HepG2 (cell line): ENCODE measurements at regions not wholly inside any gene's neighbourhood (a gene's known extent, or its start where the extent isn't known, plus 50 kb on each side); places are given as distances from the start of the nearest gene placed in this dataset.

Source experiments
- ATAC-seq: fragments of 200-7000 bp; cut with Tn5 transposase; 3 replicates; pipeline ENCODE4 v1.9.1; 2020; ENCODE audit warnings: mild to moderate bottlenecking, moderate library complexity
- BruUV-seq: library from RNA; stranded (reverse); fragments of 400-500 nt; replicated peaks from 2 replicates; lab custom pipeline; 2021; lab: Mats Ljungman, UMichigan
- CTCF ChIA-PET: fragments of 300-600 bp; formaldehyde crosslinking; extraction: SDS; loops from one replicate; lab custom pipeline; 2021; ENCODE audit warnings: low total read pairs, inconsistent platforms, low intra/inter-chr PET ratio; lab: Yijun Ruan, JAX
- POLR2A ChIA-PET: fragments of 350-600 bp; sonication (Branson Sonifier 250); formaldehyde crosslinking; loops from one replicate; lab custom pipeline; 2020; ENCODE audit warnings: antibody characterized with exemption, inconsistent platforms; lab: Yijun Ruan, JAX
- DNase-seq: peaks from one replicate; pipeline ENCODE4 v3.0.0-alpha.2; 2015; ENCODE audit warnings: low spot score
- FAIRE-seq: peaks from 3 replicates; lab custom pipeline; 2011; peaks lifted over from hg19 to GRCh38; lab: Jason Lieb, UNC
- H2AFZ ChIP-seq: one replicate; pipeline ENCODE4 v1.6.1; 2011; ENCODE audit warnings: low read length, inconsistent platforms
- H3K27ac ChIP-seq: fragments of 300-600 bp; 3 replicates; pipeline ENCODE4 v1.8.0; 2011; ENCODE audit warnings: mixed run types, mild to moderate bottlenecking, mixed read lengths, low read length, inconsistent platforms; ENCODE audit not compliant: insufficient read depth; ENCODE audit errors: extremely low read length
- H3K27me3 ChIP-seq, 2 experiments: fragments of 200-600 bp in 1 of 2; 2 replicates in 1 of 2; 3 replicates in 1 of 2; pipeline versions ENCODE4 v1.6.0 to v1.8.0; 2011; ENCODE audit warnings: low read length in 2 of 2, mild to moderate bottlenecking in 2 of 2, moderate library complexity in 2 of 2, inconsistent platforms in 1 of 2; ENCODE audit not compliant: insufficient read depth in 2 of 2, control insufficient read depth in 1 of 2
- H3K36me3 ChIP-seq, 2 experiments: fragments of 200-600 bp in 1 of 2; replicated peaks in 1 of 2; 2 replicates in 1 of 2; 3 replicates in 1 of 2; pipeline versions ENCODE4 v1.5.1 to v1.8.0; 2011; ENCODE audit warnings: low read length in 2 of 2, inconsistent platforms in 1 of 2; ENCODE audit not compliant: insufficient read depth in 2 of 2, control insufficient read depth in 1 of 2
- H3K4me1 ChIP-seq: 2 replicates; pipeline ENCODE4 v1.5.1; 2012; ENCODE audit warnings: low read length, inconsistent platforms; ENCODE audit not compliant: insufficient read depth
- H3K4me2 ChIP-seq: 2 replicates; pipeline ENCODE4 v1.6.0; 2011; ENCODE audit warnings: low read depth, low read length, inconsistent platforms
- H3K4me3 ChIP-seq, 3 experiments: fragments of 200-600 bp in 1 of 3; sonication (generic), shearing (Covaris generic) in 1 of 3; replicated peaks in 1 of 3; 2 replicates each; pipeline ENCODE4 v1.5.1; 2011 to 2016; ENCODE audit warnings: low read length in 3 of 3, inconsistent platforms in 2 of 3, low read depth in 2 of 3, mild to moderate bottlenecking in 2 of 3, control low read depth in 1 of 3, mixed read lengths in 1 of 3; ENCODE audit not compliant: insufficient read depth in 1 of 3
- H3K79me2 ChIP-seq: one replicate; pipeline ENCODE4 v1.6.1; 2011; ENCODE audit warnings: low read length, inconsistent platforms; ENCODE audit not compliant: insufficient read depth
- H3K9ac ChIP-seq: 2 replicates; pipeline ENCODE4 v1.6.0; 2011; ENCODE audit warnings: mild to moderate bottlenecking, low read depth, low read length, inconsistent platforms; ENCODE audit not compliant: insufficient read depth
- H3K9me3 ChIP-seq: 2 replicates; pipeline ENCODE4 v1.5.1; 2012; ENCODE audit warnings: mild to moderate bottlenecking, low read length
- H4K20me1 ChIP-seq: 2 replicates; pipeline ENCODE4 v1.6.0; 2011; ENCODE audit warnings: inconsistent platforms, mild to moderate bottlenecking, low read length, moderate library complexity; ENCODE audit not compliant: insufficient read depth
- CEBPB ChIP-seq: IDR thresholded peaks from 2 replicates; pipeline ENCODE4 v1.6.1; 2011; ENCODE audit warnings: low read depth, low read length, improper control_type of control experiment, borderline replicate concordance
- NPAS2 ChIP-seq: sonication (generic); formaldehyde crosslinking; IDR thresholded peaks from 2 replicates; pipeline ENCODE4 v1.8.0; 2022; ENCODE audit warnings: mild to moderate bottlenecking, missing genetic modification reagents, borderline replicate concordance
- RARA ChIP-seq: IDR thresholded peaks from 2 replicates; pipeline ENCODE4 v1.6.1; 2016; ENCODE audit warnings: missing genetic modification reagents, missing compliant biosample characterization
- SMARCE1 ChIP-seq: fragments of 450-650 bp; IDR thresholded peaks from 2 replicates; pipeline ENCODE4 v1.6.1; 2017; ENCODE audit warnings: borderline replicate concordance
- SSRP1 ChIP-seq: IDR thresholded peaks from 2 replicates; pipeline ENCODE4 v1.6.1; 2016; ENCODE audit warnings: control low read depth
- ZSCAN25 ChIP-seq: sonication (generic); formaldehyde crosslinking; IDR thresholded peaks from 2 replicates; pipeline ENCODE4 v1.8.0; 2022; ENCODE audit warnings: mild to moderate bottlenecking, missing genetic modification reagents
- WGBS: methylation state at CpG from one replicate; pipeline ENCODE4 v1.1.6; 2017; ENCODE audit warnings: low lambda C conversion rate; 5-methylcytosine and 5-hydroxymethylcytosine counted together
- in situ Hi-C: cut with HindIII; loops from 2 replicates; pipeline ENCODE4 v1.10.0; 2017; ENCODE audit warnings: low pct_unique_long_range_greater_than_20kb; ENCODE audit not compliant: extremely low pct_ligation_motif_present
- intact Hi-C: fragments of 100-400 bp; cut with micrococcal nuclease; formaldehyde crosslinking; loops from one replicate; pipeline ENCODE4 v1.10.0; 2022; ENCODE audit not compliant: unreplicated experiment

DNA sequence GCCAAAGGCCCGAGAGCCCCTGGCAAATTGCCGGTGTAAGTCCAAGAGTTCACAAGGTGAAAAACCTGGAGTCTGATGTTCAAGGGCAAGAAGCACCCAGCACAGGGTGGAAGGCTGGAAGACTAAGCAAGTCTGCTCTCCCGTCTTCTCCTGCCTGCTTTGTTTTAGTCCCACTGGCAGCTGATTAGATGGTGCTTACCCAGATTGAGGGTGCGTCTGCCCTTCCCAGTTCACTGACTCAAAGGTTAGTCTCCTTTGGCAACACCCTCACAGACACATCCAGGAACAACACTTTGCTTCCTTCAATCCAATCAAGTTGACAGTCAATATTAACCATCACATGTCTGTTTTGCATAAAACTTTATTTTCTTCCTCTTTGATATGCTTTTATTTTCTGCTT lies 157.4 kb downstream of the HS3ST1 start:
- POLR2A ChIA-PET, result no interaction called here
- BruUV-seq, result no TSS peak
- no peak for TF ChIP-seq SMARCE1
- Histone ChIP-seq H3K79me2 (no peaks in the 10 kb centered on the region), H2AFZ (no peak overlapping the region), H3K4me2 (no peak overlapping the region), H4K20me1 (no peaks in the 10 kb centered on the region), H3K36me3 (no peaks in the 10 kb centered on the region), H3K4me3 (no peak overlapping the region), H3K27me3 (no peaks in the 10 kb centered on the region), H3K27ac (no peak overlapping the region), H3K9ac (no peak overlapping the region), H3K9me3 (peaks cover 79% of the 10 kb centered on the region), H3K4me1 (no peaks in the 10 kb centered on the region)
- WGBS, result 11% methylated on average over 4 of the region's 4 CpGs
- CTCF ChIA-PET, result no interaction called here
- DNase-seq (no peak), ATAC-seq (no peak), FAIRE-seq (no peak)
- in situ Hi-C loops (no loop called here), intact Hi-C loops (no loop called here)

DNA sequence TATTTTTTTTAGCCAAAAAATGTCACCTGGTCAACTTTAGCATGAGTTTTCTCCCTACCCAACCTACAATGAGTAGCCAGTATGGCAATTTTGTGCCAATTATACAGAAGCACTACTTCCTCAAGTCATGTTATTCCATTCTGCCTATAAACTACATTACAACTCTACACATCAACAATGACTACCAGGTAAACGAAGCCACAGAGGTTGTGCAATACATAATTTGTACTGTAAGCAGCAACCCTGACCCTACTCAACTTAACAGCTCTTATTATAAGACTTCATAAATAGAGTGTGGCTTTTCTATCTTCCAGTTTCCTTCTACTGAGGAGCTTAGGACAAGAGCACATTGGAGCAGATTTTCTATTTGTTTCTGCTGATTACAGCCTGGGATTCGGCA lies 160.5 kb downstream of the HS3ST1 start:
- intact Hi-C loops, result no loop called here
- POLR2A ChIA-PET, result no interaction called here

DNA sequence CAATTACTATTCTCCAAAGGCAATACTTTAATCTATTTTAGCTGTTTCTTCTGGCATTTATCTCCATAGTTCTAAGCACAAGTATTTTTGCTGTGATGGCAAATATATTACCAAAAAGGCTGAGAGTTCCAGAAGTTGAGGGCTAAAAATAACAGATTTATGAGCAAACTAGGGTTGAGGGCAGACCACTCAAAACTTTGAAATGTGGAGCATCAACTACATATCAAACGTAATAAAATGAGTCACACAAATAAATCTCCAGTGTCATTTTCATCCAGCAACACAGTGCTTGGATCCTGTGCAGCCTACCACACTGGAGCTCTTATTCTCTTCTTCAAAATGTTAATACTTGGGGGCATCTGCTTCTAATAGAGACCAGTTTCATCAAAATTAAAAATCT lies 163.9 kb downstream of the HS3ST1 start:
- Histone ChIP-seq H3K79me2 (no peaks in the 10 kb centered on the region), H3K36me3 (no peaks in the 10 kb centered on the region), H3K9me3 (peaks cover 77% of the 10 kb centered on the region), H3K4me3 (no peak overlapping the region), H3K27me3 (no peaks in the 10 kb centered on the region), H3K27ac (no peak overlapping the region), H4K20me1 (no peaks in the 10 kb centered on the region), H2AFZ (no peak overlapping the region), H3K9ac (no peak overlapping the region), H3K4me2 (no peak overlapping the region), H3K4me1 (no peaks in the 10 kb centered on the region)
- intact Hi-C loops, result no loop called here
- no TSS peak for BruUV-seq
- no peak for DNase-seq
- FAIRE-seq, result no peak
- ChIA-PET POLR2A (no interaction called here), CTCF (no interaction called here)
- ATAC-seq, result no peak
- TF ChIP-seq SSRP1 (CRISPR knock-in tag) (no peak), RARA (CRISPR knock-in tag) (no peak), ZSCAN25 (CRISPR knock-in tag) (no peak)
- in situ Hi-C loops, result no loop called here
- WGBS, result 0% methylated on average over 1 of the region's 1 CpG

More for the DNA sequence above, 160.5 kb downstream of the HS3ST1 start:
- no peaks in the 10 kb centered on the region for H3K27me3 ChIP-seq
- no peak overlapping the region for H3K9ac ChIP-seq
- H3K4me2 ChIP-seq, result no peak overlapping the region
- DNase-seq (no peak), ATAC-seq (no peak), FAIRE-seq (no peak)
- no TSS peak for BruUV-seq
- H3K36me3 ChIP-seq, result no peaks in the 10 kb centered on the region
- no peaks in the 10 kb centered on the region for H3K79me2 ChIP-seq
- H2AFZ ChIP-seq, result no peak overlapping the region
- 0% methylated on average over 2 of the region's 2 CpGs for WGBS
- H4K20me1 ChIP-seq, result no peaks in the 10 kb centered on the region
- H3K4me1 ChIP-seq, result no peaks in the 10 kb centered on the region
- no peak overlapping the region for H3K27ac ChIP-seq
- TF ChIP-seq CEBPB, result peak; percentile 48; the same call in 1 of the 2 replicates
- no peak for TF ChIP-seq NPAS2 (CRISPR knock-in tag)
- no peak overlapping the region for H3K4me3 ChIP-seq
- peaks cover 80% of the 10 kb centered on the region for H3K9me3 ChIP-seq
- CTCF ChIA-PET, result no interaction called here
- in situ Hi-C loops, result no loop called here
